SK-N-SH (cell line): ENCODE measurements at regions not wholly inside any gene's neighbourhood (a gene's known extent, or its start where the extent isn't known, plus 50 kb on each side); places are given as distances from the start of the nearest gene placed in this dataset.

ENCODE experiments used
- CTCF ChIA-PET: fragments of 300-600, 350-600 bp; formaldehyde crosslinking; extraction: SDS; loops from one replicate; lab custom pipeline; 2021; lab: Yijun Ruan, JAX
- POLR2A ChIA-PET: fragments of 350-600 bp; sonication (Branson Sonifier 250); formaldehyde crosslinking; extraction: SDS; loops from one replicate; lab custom pipeline; 2020; ENCODE audit warnings: antibody characterized with exemption, inconsistent platforms; lab: Yijun Ruan, JAX
- DNase-seq: peaks from one replicate; pipeline ENCODE4 v3.0.0; 2012
- H2AFZ ChIP-seq: fragments of 200-600 bp; sonication (generic); 2 replicates; pipeline ENCODE4 v1.8.1; 2016; ENCODE audit warnings: antibody characterized with exemption, mild to moderate bottlenecking, low read depth
- H3F3A ChIP-seq: fragments of 200-600 bp; sonication (generic); replicated peaks from 2 replicates; pipeline ENCODE3; 2016; ENCODE audit warnings: antibody characterized with exemption, mild to moderate bottlenecking; ENCODE audit not compliant: insufficient read depth
- H3K27ac ChIP-seq, 2 experiments: fragments of 200-500 bp in 1 of 2; fragments of 200-600 bp in 1 of 2; sonication (Bioruptor generic) in 1 of 2; sonication (generic), shearing (Covaris generic) in 1 of 2; 2 replicates each; pipeline versions ENCODE4 v1.5.1 to v1.6.1; 2014 to 2016; ENCODE audit warnings: low read depth in 2 of 2, inconsistent platforms in 1 of 2, low read length in 1 of 2, mild to moderate bottlenecking in 1 of 2, mixed read lengths in 1 of 2
- H3K27me3 ChIP-seq: fragments of 200-600 bp; sonication (generic), shearing (Covaris generic); 2 replicates; pipeline ENCODE4 v1.6.1; 2016; ENCODE audit warnings: mixed run types; ENCODE audit not compliant: insufficient read depth
- H3K36me3 ChIP-seq, 2 experiments: fragments of 200-500 bp in 1 of 2; fragments of 200-600 bp in 1 of 2; sonication (Bioruptor generic) in 1 of 2; sonication (generic) in 1 of 2; replicated peaks in 1 of 2; 2 replicates each; pipeline versions ENCODE3 to v1.5.1; 2014 to 2016; ENCODE audit warnings: low read length in 1 of 2, mild to moderate bottlenecking in 1 of 2; ENCODE audit not compliant: insufficient read depth in 2 of 2, control insufficient read depth in 1 of 2
- H3K4me1 ChIP-seq, 2 experiments: fragments of 200-500 bp in 1 of 2; fragments of 200-600 bp in 1 of 2; sonication (Bioruptor generic) in 1 of 2; sonication (generic), shearing (Covaris generic) in 1 of 2; 2 replicates each; pipeline versions ENCODE4 v1.5.1 to v1.6.1; 2014 to 2016; ENCODE audit warnings: low read depth in 1 of 2, low read length in 1 of 2, mixed run types in 1 of 2; ENCODE audit not compliant: insufficient read depth in 2 of 2, control insufficient read depth in 1 of 2
- H3K4me2 ChIP-seq: fragments of 200-600 bp; sonication (generic), shearing (Covaris generic); 2 replicates; pipeline ENCODE4 v1.6.1; 2017; ENCODE audit warnings: mixed run types
- H3K4me3 ChIP-seq, 2 experiments: fragments of 200-500 bp in 1 of 2; fragments of 200-600 bp in 1 of 2; sonication (Bioruptor generic) in 1 of 2; sonication (generic), shearing (Covaris generic) in 1 of 2; 2 replicates each; pipeline versions ENCODE4 v1.5.1 to v1.8.1; 2014 to 2016; ENCODE audit warnings: low read depth in 2 of 2, inconsistent platforms in 1 of 2, low read length in 1 of 2, mild to moderate bottlenecking in 1 of 2, mixed read lengths in 1 of 2, moderate library complexity in 1 of 2
- H3K79me2 ChIP-seq: fragments of 200-600 bp; sonication (generic); 2 replicates; pipeline ENCODE4 v1.8.1; 2017; ENCODE audit warnings: mild to moderate bottlenecking; ENCODE audit not compliant: insufficient read depth
- H3K9ac ChIP-seq: fragments of 200-600 bp; sonication (generic); 2 replicates; pipeline ENCODE4 v1.6.1; 2017; ENCODE audit warnings: mixed run types
- H3K9me2 ChIP-seq: fragments of 200-600 bp; sonication (generic); 2 replicates; pipeline ENCODE4 v1.6.1; 2017; ENCODE audit warnings: mixed run types
- H3K9me3 ChIP-seq: fragments of 200-600 bp; sonication (generic); 2 replicates; pipeline ENCODE4 v1.6.1; 2017; ENCODE audit warnings: mixed run types, mild to moderate bottlenecking, moderate library complexity
- H4K20me1 ChIP-seq: fragments of 200-600 bp; sonication (generic); 2 replicates; pipeline ENCODE4 v1.6.1; 2017; ENCODE audit warnings: mild to moderate bottlenecking, mixed run types; ENCODE audit not compliant: insufficient read depth
- ELF1 ChIP-seq: IDR thresholded peaks from 2 replicates; pipeline ENCODE4 v1.4.0; 2012
- EZH2phosphoT487 ChIP-seq: fragments of 200-600 bp; sonication (generic); IDR thresholded peaks from 2 replicates; pipeline ENCODE4 v1.6.1; 2017; ENCODE audit warnings: low read depth, mixed run types, mild to moderate bottlenecking, antibody characterized with exemption, moderate library complexity, borderline replicate concordance
- FOSL2 ChIP-seq: IDR thresholded peaks from 2 replicates; pipeline ENCODE4 v1.4.0; 2012; ENCODE audit warnings: low read depth, mild to moderate bottlenecking, moderate library complexity, borderline replicate concordance
- FOXJ3 ChIP-seq: sonication (generic); formaldehyde crosslinking; IDR thresholded peaks from 2 replicates; pipeline ENCODE4 v1.5.1; 2020; ENCODE audit warnings: mild to moderate bottlenecking, missing genetic modification reagents
- FOXM1 ChIP-seq: IDR thresholded peaks from 2 replicates; pipeline ENCODE4 v1.4.0; 2012; ENCODE audit warnings: low read depth, mild to moderate bottlenecking
- GABPA ChIP-seq: IDR thresholded peaks from 2 replicates; pipeline ENCODE4 v1.4.0; 2012; ENCODE audit warnings: low read depth, mild to moderate bottlenecking
- JUND ChIP-seq: IDR thresholded peaks from 2 replicates; pipeline ENCODE4 v1.4.0; 2012
- MEF2A ChIP-seq: IDR thresholded peaks from 2 replicates; pipeline ENCODE4 v1.4.0; 2012; ENCODE audit warnings: low read depth, borderline replicate concordance
- MXI1 ChIP-seq: IDR thresholded peaks from 2 replicates; pipeline ENCODE4 v1.6.1; 2012; ENCODE audit warnings: mild to moderate bottlenecking, low read depth, low read length, improper control_type of control experiment
- NFIC ChIP-seq: IDR thresholded peaks from 2 replicates; pipeline ENCODE4 v1.4.0; 2012; ENCODE audit warnings: borderline replicate concordance
- PBX3 ChIP-seq: IDR thresholded peaks from 2 replicates; pipeline ENCODE4; 2012
- RXRA ChIP-seq: IDR thresholded peaks from 2 replicates; pipeline ENCODE4 v1.4.0; 2012; ENCODE audit warnings: low read depth, mild to moderate bottlenecking, borderline replicate concordance
- SIN3A ChIP-seq: IDR thresholded peaks from 2 replicates; pipeline ENCODE4 v1.6.1; 2012; ENCODE audit warnings: low read depth, mild to moderate bottlenecking, low read length, moderate library complexity, borderline replicate concordance
- SMC3 ChIP-seq: IDR thresholded peaks from 2 replicates; pipeline ENCODE4 v1.6.1; 2012; ENCODE audit warnings: low read depth, low read length, improper control_type of control experiment
- TEAD4 ChIP-seq: IDR thresholded peaks from 2 replicates; pipeline ENCODE4 v1.4.0; 2012; ENCODE audit warnings: mild to moderate bottlenecking, borderline replicate concordance; ENCODE audit not compliant: insufficient read depth
- USF1 ChIP-seq: IDR thresholded peaks from 2 replicates; pipeline ENCODE4 v1.4.0; 2012; ENCODE audit warnings: low read depth, borderline replicate concordance
- YY1 ChIP-seq: IDR thresholded peaks from 2 replicates; pipeline ENCODE4 v1.4.0; 2012; ENCODE audit warnings: low read depth, mild to moderate bottlenecking
- ZBTB33 ChIP-seq: IDR thresholded peaks from 2 replicates; pipeline ENCODE4 v1.4.0; 2012; ENCODE audit warnings: low read depth, borderline replicate concordance
- WGBS: methylation state at CpG from one replicate; pipeline ENCODE4 v1.1.6; 2017; ENCODE audit warnings: low lambda C conversion rate; 5-methylcytosine and 5-hydroxymethylcytosine counted together
- TF ChIP-seq, protein P1 (sequence below): IDR thresholded peaks from 2 replicates; pipeline ENCODE4 v1.4.0; 2012; ENCODE audit warnings: low read depth
- TF ChIP-seq, protein P2 (sequence below): fragments of 150-350 bp; IDR thresholded peaks from 2 replicates; pipeline ENCODE4 v1.6.1; 2017; ENCODE audit warnings: antibody characterized with exemption, low read length, low read depth, borderline replicate concordance

GRCh38 chr2:15688924-15689568, 97.4 kb downstream of the DDX1 start:
- H3K4me2 ChIP-seq, result no peak overlapping the region
- no peaks in the 10 kb centered on the region; a peak in 1 of 4 replicates for H3K4me1 ChIP-seq
- no peaks in the 10 kb centered on the region for H3K9me2 ChIP-seq
- no peak overlapping the region for H3K27ac ChIP-seq
- H3K79me2 ChIP-seq, result no peaks in the 10 kb centered on the region
- no peaks in the 10 kb centered on the region for H3F3A ChIP-seq
- ChIA-PET POLR2A (no interaction called here), CTCF (interaction anchor here (1.1 kb wide), 1 partner anchor 12 kb away, joined by 3 read pairs; no protein-coding TSS in a partner anchor)
- H3K9ac ChIP-seq, result no peak overlapping the region
- no peak for DNase-seq
- 30% methylated on average over 8 of the region's 8 CpGs for WGBS
- no peaks in the 10 kb centered on the region; the same call in 1 of the 2 replicates for H3K9me3 ChIP-seq
- TF ChIP-seq, protein P1, sequence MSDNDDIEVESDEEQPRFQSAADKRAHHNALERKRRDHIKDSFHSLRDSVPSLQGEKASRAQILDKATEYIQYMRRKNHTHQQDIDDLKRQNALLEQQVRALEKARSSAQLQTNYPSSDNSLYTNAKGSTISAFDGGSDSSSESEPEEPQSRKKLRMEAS, result no peak
- TF ChIP-seq RXRA, result no peak
- no peak for TF ChIP-seq MXI1
- TF ChIP-seq NFIC, result no peak
- TF ChIP-seq, protein P2, sequence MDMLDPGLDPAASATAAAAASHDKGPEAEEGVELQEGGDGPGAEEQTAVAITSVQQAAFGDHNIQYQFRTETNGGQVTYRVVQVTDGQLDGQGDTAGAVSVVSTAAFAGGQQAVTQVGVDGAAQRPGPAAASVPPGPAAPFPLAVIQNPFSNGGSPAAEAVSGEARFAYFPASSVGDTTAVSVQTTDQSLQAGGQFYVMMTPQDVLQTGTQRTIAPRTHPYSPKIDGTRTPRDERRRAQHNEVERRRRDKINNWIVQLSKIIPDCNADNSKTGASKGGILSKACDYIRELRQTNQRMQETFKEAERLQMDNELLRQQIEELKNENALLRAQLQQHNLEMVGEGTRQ, result no peak
- TF ChIP-seq ELF1, result no peak
- TF ChIP-seq TEAD4, result no peak
- TF ChIP-seq JUND, result no peak
- no peak for TF ChIP-seq SIN3A
- no peak for TF ChIP-seq FOXJ3
- TF ChIP-seq PBX3, result no peak
- no peak for TF ChIP-seq SMC3
- no peaks in the 10 kb centered on the region for H3K36me3 ChIP-seq
- no peaks in the 10 kb centered on the region for H4K20me1 ChIP-seq
- no peak overlapping the region for H2AFZ ChIP-seq
- no peaks in the 10 kb centered on the region for H3K27me3 ChIP-seq
- H3K4me3 ChIP-seq, result no peak overlapping the region

- Histone ChIP-seq H3F3A (no peaks in the 10 kb centered on the region), H3K9ac (no peak overlapping the region), H3K36me3 (no peaks in the 10 kb centered on the region), H3K9me3 (no peaks in the 10 kb centered on the region; the same call in 1 of the 2 replicates), H3K4me2 (no peak overlapping the region), H3K4me1 (no peaks in the 10 kb centered on the region; a peak in 1 of 4 replicates), H3K27me3 (no peaks in the 10 kb centered on the region), H3K9me2 (no peaks in the 10 kb centered on the region), H3K4me3 (no peak overlapping the region), H4K20me1 (no peaks in the 10 kb centered on the region), H3K79me2 (no peaks in the 10 kb centered on the region), H3K27ac (no peak overlapping the region), H2AFZ (no peak overlapping the region)
- WGBS, result 75% methylated on average over 10 of the region's 10 CpGs
- TF ChIP-seq USF1 (no peak), ELF1 (no peak), EZH2phosphoT487 (no peak), GABPA (no peak), YY1 (no peak), FOSL2 (no peak), ZBTB33 (no peak), SMC3 (no peak), FOXJ3 (no peak), RXRA (no peak), MEF2A (no peak), FOXM1 (no peak)
- POLR2A ChIA-PET, result no interaction called here
- DNase-seq, result no peak
- CTCF ChIA-PET, result interaction anchor here (1.0 kb wide), 1 partner anchor 919 kb away, joined by 3 read pairs; no protein-coding TSS in a partner anchor
These were observed 98.0 kb downstream of the DDX1 start for GRCh38 chr2:15689654-15690053.
